OCI-LY7 (cell line): ENCODE measurements at regions not wholly inside any gene's neighbourhood (a gene's known extent, or its start where the extent isn't known, plus 50 kb on each side); places are given as distances from the start of the nearest gene placed in this dataset.

Experiments used
- CTCF ChIP-seq: fragments of 200-600 bp; sonication (generic); conservative IDR thresholded peaks from 2 replicates; pipeline ENCODE4 v1.5.1; 2014; ENCODE audit warnings: mild to moderate bottlenecking, antibody characterized with exemption, low read length, moderate library complexity, mixed read lengths
- EZH2phosphoT487 ChIP-seq: fragments of 200-600 bp; sonication (generic); IDR thresholded peaks from 2 replicates; pipeline ENCODE4 v1.6.1; 2018; ENCODE audit warnings: low read depth, borderline replicate concordance, mild to moderate bottlenecking, mixed run types, antibody characterized with exemption, low read length, moderate library complexity, mixed read lengths

DNA sequence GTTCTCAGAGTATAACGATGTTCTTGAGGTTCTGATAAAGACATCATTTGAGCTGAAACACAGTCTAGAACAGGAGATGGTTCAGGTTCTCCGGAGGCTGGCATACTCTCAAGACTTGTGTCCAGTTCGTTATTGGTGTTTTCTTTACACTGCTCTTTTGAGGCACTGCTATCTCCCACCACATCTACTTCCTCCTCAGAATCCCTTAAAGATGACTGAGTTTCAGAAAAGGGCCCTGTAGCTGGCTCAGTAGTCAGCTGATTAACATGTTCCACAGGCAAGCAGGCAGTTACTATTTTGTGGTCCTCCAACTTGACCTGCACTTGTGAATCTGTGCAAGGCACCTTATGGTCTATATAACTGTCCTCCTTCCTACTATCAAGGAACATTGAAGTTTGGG, 50.2 kb downstream of the ZZZ3 start:
- TF ChIP-seq CTCF (no peak), EZH2phosphoT487 (no peak)
